ENCODE measurements at regions not wholly inside any gene's neighbourhood (a gene's known extent, or its start where the extent isn't known, plus 50 kb on each side); places are given as distances from the start of the nearest gene placed in this dataset.

- Histone ChIP-seq H3K27ac (ENCODE audit: low read depth in 1 of 2, low read length in 2 of 2) (no peak overlapping the region), H3K36me3 (ENCODE audit: insufficient read depth, low read length) (no peaks in the 10 kb centered on the region), H3K9me3 (ENCODE audit: control insufficient read depth in 1 of 2, insufficient read depth in 1 of 2, low read length in 2 of 2) (no peaks in the 10 kb centered on the region), H3K4me3 (ENCODE audit: low read length) (no peak overlapping the region), H3K27me3 (ENCODE audit: control insufficient read depth in 1 of 2, insufficient read depth in 2 of 2, low read length in 2 of 2) (peaks cover 6 to 8% of the 10 kb centered on the region in 2 experiments), H3K4me1 (ENCODE audit: insufficient read depth, low read length) (no peaks in the 10 kb centered on the region)
- ATAC-seq (ENCODE audit: poor library complexity) (no peak), DNase-seq (no peak)
- CTCF ChIA-PET = no interaction called here
- Mint-ChIP-seq H3K4me3 (no peak overlapping the region), H3K9me3 (no peaks in the 10 kb centered on the region), H3K27me3 (peaks cover 21% of the 10 kb centered on the region), H3K27ac (no peak overlapping the region), H3K4me1 (ENCODE audit: low read depth) (no peaks in the 10 kb centered on the region), H3K36me3 (ENCODE audit: low read depth) (no peaks in the 10 kb centered on the region)
- no peak for TF ChIP-seq CTCF (IDR thresholded peaks at IDR 0.05)
- intact Hi-C loops (cut with DNase I, micrococcal nuclease) = no loop called here
- POLR2A ChIA-PET = no interaction called here
These were observed 61.4 kb upstream of the TUBA3E start for GRCh38 chr2:130259594-130259993.

GRCh38 chr2:130258356-130258755 is 60.1 kb upstream of the TUBA3E start:
- ATAC-seq (ENCODE audit: poor library complexity) (no peak), DNase-seq (no peak)
- peaks cover 0 to under 1% of the 10 kb centered on the region in 2 experiments for H3K9me3 ChIP-seq (ENCODE audit: control insufficient read depth in 1 of 2, insufficient read depth in 1 of 2, low read length in 2 of 2)
- ChIA-PET CTCF (no interaction called here), POLR2A (no interaction called here)
- intact Hi-C loops (cut with DNase I, micrococcal nuclease) = no loop called here
- no peak overlapping the region for H3K4me3 Mint-ChIP-seq
- no peaks in the 10 kb centered on the region for H3K36me3 Mint-ChIP-seq (ENCODE audit: low read depth)
- TF ChIP-seq CTCF (IDR thresholded peaks at IDR 0.05) = no peak
- no peak overlapping the region for H3K4me3 ChIP-seq (ENCODE audit: low read length)
- H3K9me3 Mint-ChIP-seq = no peaks in the 10 kb centered on the region
- peaks cover 6 to 8% of the 10 kb centered on the region in 2 experiments for H3K27me3 ChIP-seq (ENCODE audit: control insufficient read depth in 1 of 2, insufficient read depth in 2 of 2, low read length in 2 of 2)
- H3K4me1 Mint-ChIP-seq (ENCODE audit: low read depth) = no peaks in the 10 kb centered on the region
- H3K27ac ChIP-seq (ENCODE audit: low read depth in 1 of 2, low read length in 2 of 2) = no peak overlapping the region
- peaks cover 21% of the 10 kb centered on the region for H3K27me3 Mint-ChIP-seq
- H3K36me3 ChIP-seq (ENCODE audit: insufficient read depth, low read length) = no peaks in the 10 kb centered on the region
- H3K27ac Mint-ChIP-seq = no peak overlapping the region
- H3K4me1 ChIP-seq (ENCODE audit: insufficient read depth, low read length) = no peaks in the 10 kb centered on the region

- H3K27me3 ChIP-seq (ENCODE audit: control insufficient read depth in 1 of 2, insufficient read depth in 2 of 2, low read length in 2 of 2) = peaks cover 6 to 9% of the 10 kb centered on the region in 2 experiments
- intact Hi-C loops (cut with DNase I, micrococcal nuclease) = no loop called here
- no peaks in the 10 kb centered on the region for H3K36me3 Mint-ChIP-seq (ENCODE audit: low read depth)
- H3K27ac ChIP-seq (ENCODE audit: low read depth in 1 of 2, low read length in 2 of 2) = no peak overlapping the region
- peaks cover 33% of the 10 kb centered on the region for H3K27me3 Mint-ChIP-seq
- no peaks in the 10 kb centered on the region for H3K4me1 Mint-ChIP-seq (ENCODE audit: low read depth)
- no peak overlapping the region for H3K27ac Mint-ChIP-seq
- CTCF ChIA-PET = interaction anchor here (0.6 kb wide), 1 partner anchor 808 kb away, joined by 3 read pairs; no protein-coding TSS in a partner anchor
- H3K4me3 Mint-ChIP-seq = no peak overlapping the region
- H3K4me1 ChIP-seq (ENCODE audit: insufficient read depth, low read length) = no peaks in the 10 kb centered on the region
- ATAC-seq (ENCODE audit: poor library complexity) (no peak), DNase-seq (no peak)
- POLR2A ChIA-PET = no interaction called here
- H3K36me3 ChIP-seq (ENCODE audit: insufficient read depth, low read length) = no peaks in the 10 kb centered on the region
- H3K9me3 ChIP-seq (ENCODE audit: control insufficient read depth in 1 of 2, insufficient read depth in 1 of 2, low read length in 2 of 2) = peaks cover 0 to 17% of the 10 kb centered on the region in 2 experiments
- no peak overlapping the region for H3K4me3 ChIP-seq (ENCODE audit: low read length)
- H3K9me3 Mint-ChIP-seq = no peaks in the 10 kb centered on the region
- TF ChIP-seq CTCF (IDR thresholded peaks at IDR 0.05) = no peak
These were observed 54.8 kb upstream of the TUBA3E start for GRCh38 chr2:130252880-130253645.

Measured in CD4-positive, alpha-beta T cell (primary cell).